WTC11 (cell line): ENCODE measurements at regions not wholly inside any gene's neighbourhood (a gene's known extent, or its start where the extent isn't known, plus 50 kb on each side); places are given as distances from the start of the nearest gene placed in this dataset.

Experiments
- ATAC-seq: fragments of 200-7000 bp; cut with Tn5 transposase; 2 replicates; pipeline ENCODE4 v1.10.0; 2021; ENCODE audit warnings: mild to moderate bottlenecking, moderate library complexity
- CTCF ChIA-PET: fragments of 300-600 bp; sonication (Branson Sonifier 250); formaldehyde crosslinking; loops from one replicate; lab custom pipeline; 2021; ENCODE audit warnings: antibody characterized with exemption; lab: Charles Lee
- POLR2A ChIA-PET: fragments of 350-600 bp; sonication (Branson Sonifier 250); formaldehyde crosslinking; loops from one replicate; lab custom pipeline; 2021; ENCODE audit warnings: antibody characterized with exemption; lab: Charles Lee
- DNase-seq: peaks from one replicate; pipeline ENCODE4 v3.0.0; 2021; ENCODE audit warnings: low spot score
- H3K27ac Mint-ChIP-seq: 2 replicates; pipeline ENCODE4 v1.8.0; 2021; ENCODE audit warnings: mixed read lengths
- H3K27me3 Mint-ChIP-seq: 2 replicates; pipeline ENCODE4 v1.8.0; 2021; ENCODE audit warnings: low read depth, mild to moderate bottlenecking, moderate library complexity, mixed read lengths
- H3K36me3 Mint-ChIP-seq: 2 replicates; pipeline ENCODE4 v1.8.0; 2021; ENCODE audit warnings: mixed read lengths
- H3K4me1 Mint-ChIP-seq: 2 replicates; pipeline ENCODE4 v1.8.0; 2022; ENCODE audit warnings: mixed read lengths
- H3K4me3 Mint-ChIP-seq: 2 replicates; pipeline ENCODE4 v1.8.0; 2021; ENCODE audit warnings: mild to moderate bottlenecking, moderate library complexity, mixed read lengths
- H3K9me3 Mint-ChIP-seq: 2 replicates; pipeline ENCODE4 v1.8.0; 2021; ENCODE audit warnings: mixed read lengths
- ATF3 ChIP-seq: sonication (generic); formaldehyde crosslinking; conservative IDR thresholded peaks from 2 replicates; pipeline ENCODE4 v1.8.1; 2022; ENCODE audit warnings: mild to moderate bottlenecking, missing genetic modification reagents
- CBFB ChIP-seq: sonication (generic); formaldehyde crosslinking; IDR thresholded peaks from 2 replicates; pipeline ENCODE4 v1.8.1; 2022; ENCODE audit warnings: mild to moderate bottlenecking, low read depth, missing genetic modification reagents
- CREB1 ChIP-seq: sonication (generic); formaldehyde crosslinking; IDR thresholded peaks from 2 replicates; pipeline ENCODE4 v1.8.0; 2023; ENCODE audit warnings: mild to moderate bottlenecking, missing genetic modification reagents
- ELF4 ChIP-seq: sonication (generic); formaldehyde crosslinking; IDR thresholded peaks from 2 replicates; pipeline ENCODE4 v1.8.1; 2022; ENCODE audit warnings: low read depth, mild to moderate bottlenecking, moderate library complexity, missing genetic modification reagents
- FOXP4 ChIP-seq: sonication (generic); formaldehyde crosslinking; IDR thresholded peaks from 2 replicates; pipeline ENCODE4 v1.8.0; 2022; ENCODE audit warnings: mild to moderate bottlenecking, missing genetic modification reagents
- GRHL2 ChIP-seq: fragments of 250-450 bp; sonication (Bioruptor Pico); IDR thresholded peaks from 2 replicates; pipeline ENCODE4 v1.8.0; 2022; ENCODE audit warnings: mild to moderate bottlenecking, moderate library complexity; ENCODE audit not compliant: insufficient replicate concordance, severe bottlenecking
- JAZF1 ChIP-seq: fragments of 250-450 bp; sonication (Bioruptor Pico); IDR thresholded peaks from 2 replicates; pipeline ENCODE4 v1.9.0; 2021; ENCODE audit warnings: moderate library complexity, mild to moderate bottlenecking, inconsistent platforms
- MAX ChIP-seq: sonication (generic); formaldehyde crosslinking; IDR thresholded peaks from 2 replicates; pipeline ENCODE4 v1.8.0; 2022; ENCODE audit warnings: mild to moderate bottlenecking, missing genetic modification reagents
- NFYB ChIP-seq: sonication (generic); formaldehyde crosslinking; conservative IDR thresholded peaks from 2 replicates; pipeline ENCODE4 v1.8.0; 2022; ENCODE audit warnings: low read depth, missing genetic modification reagents
- NR2C2 ChIP-seq: sonication (generic); formaldehyde crosslinking; IDR thresholded peaks from 2 replicates; pipeline ENCODE4 v1.8.0; 2022; ENCODE audit warnings: mild to moderate bottlenecking, missing genetic modification reagents
- STAT6 ChIP-seq: sonication (generic); formaldehyde crosslinking; conservative IDR thresholded peaks from 2 replicates; pipeline ENCODE4 v1.8.1; 2023; ENCODE audit warnings: mild to moderate bottlenecking, low read depth, missing genetic modification reagents, moderate library complexity
- TCF7 ChIP-seq: sonication (generic); formaldehyde crosslinking; IDR thresholded peaks from 2 replicates; pipeline ENCODE4 v1.8.0; 2022; ENCODE audit warnings: mild to moderate bottlenecking, low read depth, missing genetic modification reagents, moderate library complexity
- USF2 ChIP-seq: sonication (generic); formaldehyde crosslinking; IDR thresholded peaks from 2 replicates; pipeline ENCODE4 v1.8.1; 2023; ENCODE audit warnings: mild to moderate bottlenecking, missing genetic modification reagents, moderate library complexity
- ZNF121 ChIP-seq: sonication (generic); formaldehyde crosslinking; IDR thresholded peaks from 2 replicates; pipeline ENCODE4 v1.8.0; 2023; ENCODE audit warnings: missing genetic modification reagents
- ZNF219 ChIP-seq: sonication (generic); formaldehyde crosslinking; IDR thresholded peaks from 2 replicates; pipeline ENCODE4 v1.8.0; 2023; ENCODE audit warnings: missing genetic modification reagents, mild to moderate bottlenecking, borderline replicate concordance
- ZNF263 ChIP-seq: sonication (generic); formaldehyde crosslinking; IDR thresholded peaks from 2 replicates; pipeline ENCODE4 v1.8.1; 2022; ENCODE audit warnings: low read depth, mild to moderate bottlenecking, moderate library complexity, missing genetic modification reagents
- ZNF396 ChIP-seq: fragments of 250-450 bp; sonication (Bioruptor Pico); IDR thresholded peaks from 2 replicates; pipeline ENCODE4 v1.8.0; 2021; ENCODE audit warnings: mild to moderate bottlenecking, moderate library complexity, borderline replicate concordance
- ZNF416 ChIP-seq: fragments of 250-450 bp; sonication (Bioruptor Pico); IDR thresholded peaks from 2 replicates; pipeline ENCODE4 v1.9.0; 2021; ENCODE audit warnings: mild to moderate bottlenecking, inconsistent platforms
- ZNF423 ChIP-seq: fragments of 250-450 bp; sonication (Bioruptor Pico); IDR thresholded peaks from 2 replicates; pipeline ENCODE4 v2.1.2; 2022; ENCODE audit warnings: mild to moderate bottlenecking, moderate library complexity
- ZSCAN18 ChIP-seq: fragments of 250-450 bp; sonication (Bioruptor Pico); IDR thresholded peaks from 2 replicates; pipeline ENCODE4 v2.1.2; 2022; ENCODE audit warnings: mild to moderate bottlenecking, moderate library complexity

GRCh38 chr6:168874637-168875036 lies 379.0 kb downstream of the THBS2 start:
- ChIA-PET POLR2A (no interaction called here), CTCF (no interaction called here)
- no peak for ATAC-seq

More at GRCh38 chr6:168874637-168875036, 379.0 kb downstream of the THBS2 start:
- Mint-ChIP-seq H3K4me3 (no peak overlapping the region), H3K9me3 (no peaks in the 10 kb centered on the region), H3K4me1 (peaks cover 11% of the 10 kb centered on the region), H3K27ac (no peak overlapping the region), H3K27me3 (no peaks in the 10 kb centered on the region), H3K36me3 (no peaks in the 10 kb centered on the region)
- no peak for TF ChIP-seq NR2C2
- no peak for TF ChIP-seq JAZF1 (CRISPR knock-in tag)
- no peak for TF ChIP-seq ZNF219 (CRISPR knock-in tag)
- TF ChIP-seq ZSCAN18 (CRISPR knock-in tag), result no peak
- no peak for TF ChIP-seq ZNF416
- no peak for TF ChIP-seq MAX
- TF ChIP-seq FOXP4 (CRISPR knock-in tag), result no peak
- no peak for TF ChIP-seq USF2 (CRISPR knock-in tag)
- no peak for TF ChIP-seq ATF3 (CRISPR knock-in tag)
- TF ChIP-seq NFYB (CRISPR knock-in tag), result no peak
- no peak for TF ChIP-seq ZNF423 (CRISPR knock-in tag)
- TF ChIP-seq CREB1 (CRISPR knock-in tag), result no peak
- TF ChIP-seq ZNF121, result no peak
- TF ChIP-seq CBFB (CRISPR knock-in tag), result no peak
- no peak for TF ChIP-seq ELF4
- no peak for TF ChIP-seq ZNF263
- no peak for TF ChIP-seq ZNF396
- no peak for TF ChIP-seq STAT6 (CRISPR knock-in tag)
- TF ChIP-seq GRHL2 (CRISPR knock-in tag), result no peak
- TF ChIP-seq TCF7 (CRISPR knock-in tag), result no peak
- DNase-seq, result no peak
